ENCODE measurements at regions not wholly inside any gene's neighbourhood (a gene's known extent, or its start where the extent isn't known, plus 50 kb on each side); places are given as distances from the start of the nearest gene placed in this dataset.

- TF ChIP-seq ZNF561 (CRISPR knock-in tag; conservative IDR thresholded peaks at IDR 0.05) (no peak), NCOA1 (IDR thresholded peaks at IDR 0.05; ENCODE audit: low read depth) (no peak), ZNF780A (CRISPR knock-in tag; IDR thresholded peaks at IDR 0.05) (no peak), HMG20A (CRISPR knock-in tag; conservative IDR thresholded peaks at IDR 0.05) (no peak), TBP (optimal IDR thresholded peaks at IDR 0.05; ENCODE audit: low read depth, low read length) (no peak), NFIX (CRISPR knock-in tag; IDR thresholded peaks at IDR 0.05; ENCODE audit: low read depth) (no peak), ETV6 (IDR thresholded peaks at IDR 0.05; ENCODE audit: borderline replicate concordance in 1 of 2, low read depth in 2 of 2, low read length in 1 of 2) (no peak), ETV6 (CRISPR knock-in tag; IDR thresholded peaks at IDR 0.05; ENCODE audit: borderline replicate concordance) (no peak), ZNF140 (CRISPR knock-in tag; IDR thresholded peaks at IDR 0.05) (no peak)
- TF ChIP-seq, protein P1, sequence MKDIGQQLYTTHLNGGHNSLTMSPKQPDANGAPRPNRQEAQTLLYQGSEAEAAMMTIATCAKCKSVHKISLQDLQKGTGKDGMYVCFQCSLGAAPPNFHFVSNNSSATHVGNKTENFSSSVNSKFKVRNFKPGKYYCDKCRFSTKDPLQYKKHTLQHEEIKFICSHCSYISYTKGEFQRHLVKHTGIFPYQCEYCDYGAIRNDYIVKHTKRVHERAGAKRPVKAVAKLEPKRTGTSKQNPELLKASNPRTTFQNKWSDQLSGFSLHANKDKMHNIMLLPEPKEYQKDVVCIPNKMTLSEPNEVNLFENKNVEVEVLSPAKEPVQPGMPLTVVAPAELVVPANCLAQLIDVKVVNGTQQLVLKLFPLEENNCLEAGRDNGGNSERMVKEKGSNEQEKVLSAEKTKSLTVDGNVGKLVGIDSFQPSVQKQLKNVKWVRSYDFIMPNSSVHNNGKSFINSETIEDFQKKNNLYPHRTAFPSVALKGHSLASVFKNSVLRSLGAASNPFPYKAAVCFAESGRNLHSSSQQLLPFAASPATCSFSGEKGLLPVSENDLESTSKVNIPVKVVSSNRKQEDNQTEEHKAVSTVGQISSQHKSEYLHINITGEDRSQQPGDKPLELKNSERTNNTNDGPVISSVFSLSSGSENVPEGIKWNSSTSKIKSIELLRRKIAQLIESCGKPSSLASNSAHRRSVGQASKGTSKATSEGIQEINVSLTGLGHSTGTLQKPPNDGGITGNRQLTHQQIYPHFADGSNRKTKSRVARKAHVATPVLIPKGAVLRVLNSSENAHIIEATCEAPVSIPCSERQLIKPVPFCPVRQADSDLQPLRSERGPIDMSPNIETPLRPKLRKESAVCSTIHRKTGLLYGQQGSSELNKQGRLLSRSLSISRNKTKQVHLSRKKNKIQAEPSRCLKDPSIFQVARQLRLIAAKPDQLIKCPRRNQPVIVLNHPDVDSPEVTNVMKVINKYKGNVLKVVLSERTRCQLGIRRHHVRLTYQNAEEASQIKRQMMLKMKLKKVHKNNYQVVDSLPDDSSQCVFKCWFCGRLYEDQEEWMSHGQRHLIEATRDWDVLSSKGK (CRISPR knock-in tag; IDR thresholded peaks at IDR 0.05): no peak
These were observed 777.8 kb upstream of the BRINP3 start (continued) for GRCh38 chr1:191255354-191256054.
